Liver (tissue), 8 donors: ENCODE measurements at regions not wholly inside any gene's neighbourhood (a gene's known extent, or its start where the extent isn't known, plus 50 kb on each side); places are given as distances from the start of the nearest gene placed in this dataset.

Experiments used
- DNase-seq: peaks from one replicate; pipeline ENCODE4 v3.0.0-alpha.2; 2017; ENCODE audit warnings: low spot score
- H3K27ac ChIP-seq, 2 donors: one replicate each; pipeline ENCODE4 v1.7.0; 2013; ENCODE audit warnings: inconsistent platforms in 2 of 2, low read length in 2 of 2, control low read depth in 1 of 2, low read depth in 1 of 2, mild to moderate bottlenecking in 1 of 2
- H3K27me3 ChIP-seq, 4 donors: one replicate each; pipeline versions ENCODE4 v1.6.1 to v1.7.0; 2013; ENCODE audit warnings: low read length in 3 of 4, inconsistent platforms in 1 of 4, mild to moderate bottlenecking in 1 of 4, moderate library complexity in 1 of 4; ENCODE audit not compliant: control insufficient read depth in 4 of 4, insufficient read depth in 4 of 4
- H3K36me3 ChIP-seq, 4 donors: one replicate each; pipeline versions ENCODE4 v1.6.1 to v1.7.0; 2013; ENCODE audit warnings: low read length in 3 of 4, mild to moderate bottlenecking in 3 of 4, low read depth in 1 of 4, moderate library complexity in 1 of 4; ENCODE audit not compliant: control insufficient read depth in 4 of 4, insufficient read depth in 3 of 4
- H3K4me1 ChIP-seq, 4 donors: one replicate each; pipeline versions ENCODE4 v1.6.1 to v1.7.0; 2013; ENCODE audit warnings: low read length in 3 of 4, mild to moderate bottlenecking in 3 of 4, moderate library complexity in 1 of 4; ENCODE audit not compliant: control insufficient read depth in 4 of 4, insufficient read depth in 4 of 4
- H3K4me3 ChIP-seq, 3 donors: one replicate each; pipeline versions ENCODE4 v1.6.1 to v1.7.0; 2013; ENCODE audit warnings: low read length in 3 of 3, control low read depth in 1 of 3, low read depth in 1 of 3, mild to moderate bottlenecking in 1 of 3
- H3K9ac ChIP-seq, 2 donors: one replicate each; pipeline ENCODE4 v1.7.0; 2013; ENCODE audit warnings: low read length in 2 of 2, mild to moderate bottlenecking in 2 of 2, moderate library complexity in 2 of 2, control low read depth in 1 of 2, low read depth in 1 of 2
- H3K9me3 ChIP-seq, 4 donors: one replicate each; pipeline versions ENCODE4 v1.6.1 to v1.7.0; 2013; ENCODE audit warnings: low read length in 3 of 4; ENCODE audit not compliant: control insufficient read depth in 4 of 4
- EGR1 ChIP-seq, 2 donors: IDR thresholded peaks; 2 replicates each; pipeline ENCODE4 v1.6.1; 2016 to 2018; ENCODE audit warnings: antibody characterized with exemption in 2 of 2, low read depth in 2 of 2
- FOXA1 ChIP-seq: IDR thresholded peaks from 2 replicates; pipeline ENCODE4 v1.6.1; 2016; ENCODE audit warnings: antibody characterized with exemption
- GABPA ChIP-seq, 2 donors: IDR thresholded peaks in 1 of 2; conservative IDR thresholded peaks in 1 of 2; 2 replicates each; pipeline ENCODE4 v1.6.1; 2016; ENCODE audit warnings: antibody characterized with exemption in 2 of 2, mild to moderate bottlenecking in 1 of 2, moderate library complexity in 1 of 2
- HNF4G ChIP-seq: IDR thresholded peaks from 2 replicates; pipeline ENCODE4 v1.6.1; 2016; ENCODE audit warnings: antibody characterized with exemption
- JUND ChIP-seq, 2 donors: IDR thresholded peaks; 2 replicates each; pipeline ENCODE4 v1.6.1; 2016; ENCODE audit warnings: antibody characterized with exemption in 2 of 2
- NR2F2 ChIP-seq: IDR thresholded peaks from 2 replicates; pipeline ENCODE4 v1.6.1; 2016; ENCODE audit warnings: antibody characterized with exemption
- REST ChIP-seq: IDR thresholded peaks from 2 replicates; pipeline ENCODE4 v1.6.1; 2016; ENCODE audit warnings: antibody characterized with exemption, mild to moderate bottlenecking
- SP1 ChIP-seq: IDR thresholded peaks from 2 replicates; pipeline ENCODE4 v1.6.1; 2018; ENCODE audit warnings: antibody characterized with exemption, mild to moderate bottlenecking
- WGBS: extraction: QIAGEN DNeasy Blood & Tissue Kit; methylation state at CpG from one replicate; pipeline ENCODE4 v1.1.7; 2013; 5-methylcytosine and 5-hydroxymethylcytosine counted together
- TF ChIP-seq, protein P1 (sequence below): IDR thresholded peaks from 2 replicates; pipeline ENCODE4 v1.6.1; 2016; ENCODE audit warnings: antibody characterized with exemption
- TF ChIP-seq, protein P2 (sequence below): fragments of 150-350 bp; IDR thresholded peaks from 2 replicates; pipeline ENCODE4 v1.5.1; 2017; ENCODE audit warnings: improper control_type of control experiment, low read depth, low read length; ENCODE audit not compliant: missing input control
- donor health status: healthy.
- donor health status: healthy.
- donor health status: healthy.
- donor health status: healthy.
- donor health status: healthy.

DNA sequence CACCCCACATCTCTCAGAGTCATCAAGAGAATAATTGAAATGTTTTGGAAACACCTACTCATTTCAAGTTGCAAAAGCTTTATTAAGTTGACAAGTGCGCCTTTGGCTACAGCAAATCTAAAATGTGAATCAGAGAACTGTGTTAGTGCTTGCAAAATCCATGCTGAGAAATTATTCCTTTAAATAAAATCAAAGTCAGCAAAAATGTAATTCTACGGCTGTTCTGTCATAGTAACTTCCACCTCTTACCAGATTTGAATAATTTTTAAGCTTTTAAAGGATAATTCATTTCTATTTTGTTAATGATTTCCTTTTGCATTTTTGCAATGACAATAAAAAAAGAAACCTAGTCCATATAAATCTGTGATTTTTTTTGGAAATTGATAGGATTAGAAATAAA is 1779.1 kb downstream of the STIM2 start (continued):
- no peak for TF ChIP-seq REST
- TF ChIP-seq FOXA1, result no peak
- TF ChIP-seq HNF4G, result no peak

GRCh38 chr4:28654618-28655017 is 1794.0 kb downstream of the STIM2 start:
- 52% methylated on average over 3 of the region's 3 CpGs for WGBS
- H3K9me3 ChIP-seq, result no peaks in the 10 kb centered on the region
- no peak overlapping the region for H3K9ac ChIP-seq
- no peak overlapping the region for H3K27ac ChIP-seq
- H3K4me3 ChIP-seq, result no peak overlapping the region
- no peak for DNase-seq
- H3K4me1 ChIP-seq, result no peaks in the 10 kb centered on the region
- H3K36me3 ChIP-seq, result no peaks in the 10 kb centered on the region
- TF ChIP-seq, protein P1, sequence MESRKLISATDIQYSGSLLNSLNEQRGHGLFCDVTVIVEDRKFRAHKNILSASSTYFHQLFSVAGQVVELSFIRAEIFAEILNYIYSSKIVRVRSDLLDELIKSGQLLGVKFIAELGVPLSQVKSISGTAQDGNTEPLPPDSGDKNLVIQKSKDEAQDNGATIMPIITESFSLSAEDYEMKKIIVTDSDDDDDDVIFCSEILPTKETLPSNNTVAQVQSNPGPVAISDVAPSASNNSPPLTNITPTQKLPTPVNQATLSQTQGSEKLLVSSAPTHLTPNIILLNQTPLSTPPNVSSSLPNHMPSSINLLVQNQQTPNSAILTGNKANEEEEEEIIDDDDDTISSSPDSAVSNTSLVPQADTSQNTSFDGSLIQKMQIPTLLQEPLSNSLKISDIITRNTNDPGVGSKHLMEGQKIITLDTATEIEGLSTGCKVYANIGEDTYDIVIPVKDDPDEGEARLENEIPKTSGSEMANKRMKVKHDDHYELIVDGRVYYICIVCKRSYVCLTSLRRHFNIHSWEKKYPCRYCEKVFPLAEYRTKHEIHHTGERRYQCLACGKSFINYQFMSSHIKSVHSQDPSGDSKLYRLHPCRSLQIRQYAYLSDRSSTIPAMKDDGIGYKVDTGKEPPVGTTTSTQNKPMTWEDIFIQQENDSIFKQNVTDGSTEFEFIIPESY, result no peak
- TF ChIP-seq NR2F2, result no peak
- TF ChIP-seq JUND (IDR thresholded peaks at IDR 0.05), result no peak
- TF ChIP-seq SP1, result no peak
- no peak for TF ChIP-seq GABPA (IDR thresholded peaks at IDR 0.05 in 1 of 2, conservative IDR thresholded peaks at IDR 0.05 in 1 of 2)
- TF ChIP-seq, protein P2, sequence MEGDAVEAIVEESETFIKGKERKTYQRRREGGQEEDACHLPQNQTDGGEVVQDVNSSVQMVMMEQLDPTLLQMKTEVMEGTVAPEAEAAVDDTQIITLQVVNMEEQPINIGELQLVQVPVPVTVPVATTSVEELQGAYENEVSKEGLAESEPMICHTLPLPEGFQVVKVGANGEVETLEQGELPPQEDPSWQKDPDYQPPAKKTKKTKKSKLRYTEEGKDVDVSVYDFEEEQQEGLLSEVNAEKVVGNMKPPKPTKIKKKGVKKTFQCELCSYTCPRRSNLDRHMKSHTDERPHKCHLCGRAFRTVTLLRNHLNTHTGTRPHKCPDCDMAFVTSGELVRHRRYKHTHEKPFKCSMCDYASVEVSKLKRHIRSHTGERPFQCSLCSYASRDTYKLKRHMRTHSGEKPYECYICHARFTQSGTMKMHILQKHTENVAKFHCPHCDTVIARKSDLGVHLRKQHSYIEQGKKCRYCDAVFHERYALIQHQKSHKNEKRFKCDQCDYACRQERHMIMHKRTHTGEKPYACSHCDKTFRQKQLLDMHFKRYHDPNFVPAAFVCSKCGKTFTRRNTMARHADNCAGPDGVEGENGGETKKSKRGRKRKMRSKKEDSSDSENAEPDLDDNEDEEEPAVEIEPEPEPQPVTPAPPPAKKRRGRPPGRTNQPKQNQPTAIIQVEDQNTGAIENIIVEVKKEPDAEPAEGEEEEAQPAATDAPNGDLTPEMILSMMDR, result no peak
- peaks cover 0 to 3% (median 0%) of the 10 kb centered on the region in 4 donors for H3K27me3 ChIP-seq

- no peak overlapping the region for H3K4me3 ChIP-seq
- no peak for TF ChIP-seq EGR1 (IDR thresholded peaks at IDR 0.05; ENCODE audit: low read depth in 2 of 2)
- no peaks in the 10 kb centered on the region for H3K9me3 ChIP-seq
- no peak overlapping the region for H3K9ac ChIP-seq
- H3K27ac ChIP-seq, result no peak overlapping the region
- DNase-seq, result no peak
- peaks cover 0 to 4% (median 0%) of the 10 kb centered on the region in 4 donors for H3K27me3 ChIP-seq
- H3K4me1 ChIP-seq, result no peaks in the 10 kb centered on the region
- no peaks in the 10 kb centered on the region for H3K36me3 ChIP-seq
- WGBS, result 86% methylated on average over 1 of the region's 1 CpG
Observed at GRCh38 chr4:28665306-28665705, 1804.7 kb downstream of the STIM2 start.
